SK-N-SH (cell line): ENCODE measurements at regions not wholly inside any gene's neighbourhood (a gene's known extent, or its start where the extent isn't known, plus 50 kb on each side); places are given as distances from the start of the nearest gene placed in this dataset.

Experiments used
- CTCF ChIP-seq: fragments of 200-600 bp; sonication (generic); IDR thresholded peaks from 2 replicates; pipeline ENCODE4 v1.6.1; 2017; ENCODE audit warnings: antibody characterized with exemption, mild to moderate bottlenecking, moderate library complexity
- EP300 ChIP-seq, 2 experiments: IDR thresholded peaks; 2 replicates each; pipeline versions ENCODE4 v1.4.0 to v1.6.1; 2012; ENCODE audit warnings: borderline replicate concordance in 1 of 2, low read depth in 1 of 2, low read length in 1 of 2
- FOXJ3 ChIP-seq: sonication (generic); formaldehyde crosslinking; IDR thresholded peaks from 2 replicates; pipeline ENCODE4 v1.5.1; 2020; ENCODE audit warnings: mild to moderate bottlenecking, missing genetic modification reagents
- MAX ChIP-seq: IDR thresholded peaks from 2 replicates; pipeline ENCODE4 v1.4.0; 2012; ENCODE audit warnings: low read depth
- NFIC ChIP-seq: IDR thresholded peaks from 2 replicates; pipeline ENCODE4 v1.4.0; 2012; ENCODE audit warnings: borderline replicate concordance
- REST ChIP-seq: IDR thresholded peaks from 2 replicates; pipeline ENCODE4 v1.6.1; 2012; ENCODE audit warnings: mild to moderate bottlenecking, low read depth, low read length, moderate library complexity
- USF1 ChIP-seq: IDR thresholded peaks from 2 replicates; pipeline ENCODE4 v1.4.0; 2012; ENCODE audit warnings: low read depth, borderline replicate concordance
- USF2 ChIP-seq: fragments of 150-350 bp; IDR thresholded peaks from 2 replicates; pipeline ENCODE4 v1.6.1; 2017; ENCODE audit warnings: antibody characterized with exemption, low read length, low read depth, borderline replicate concordance

GRCh38 chr10:91343010-91343409 lies 67.1 kb upstream of the HECTD2 start:
- TF ChIP-seq EP300 (IDR thresholded peaks at IDR 0.05; ENCODE audit: borderline replicate concordance in 1 of 2, low read depth in 1 of 2, low read length in 1 of 2), result no peak
- TF ChIP-seq CTCF, result no peak
- TF ChIP-seq MAX, result no peak
- TF ChIP-seq USF1, result no peak
- TF ChIP-seq NFIC, result no peak
- no peak for TF ChIP-seq FOXJ3
- no peak for TF ChIP-seq REST
- no peak for TF ChIP-seq USF2
